ENCODE measurements at regions not wholly inside any gene's neighbourhood (a gene's known extent, or its start where the extent isn't known, plus 50 kb on each side); places are given as distances from the start of the nearest gene placed in this dataset.

- TF ChIP-seq, protein P1, sequence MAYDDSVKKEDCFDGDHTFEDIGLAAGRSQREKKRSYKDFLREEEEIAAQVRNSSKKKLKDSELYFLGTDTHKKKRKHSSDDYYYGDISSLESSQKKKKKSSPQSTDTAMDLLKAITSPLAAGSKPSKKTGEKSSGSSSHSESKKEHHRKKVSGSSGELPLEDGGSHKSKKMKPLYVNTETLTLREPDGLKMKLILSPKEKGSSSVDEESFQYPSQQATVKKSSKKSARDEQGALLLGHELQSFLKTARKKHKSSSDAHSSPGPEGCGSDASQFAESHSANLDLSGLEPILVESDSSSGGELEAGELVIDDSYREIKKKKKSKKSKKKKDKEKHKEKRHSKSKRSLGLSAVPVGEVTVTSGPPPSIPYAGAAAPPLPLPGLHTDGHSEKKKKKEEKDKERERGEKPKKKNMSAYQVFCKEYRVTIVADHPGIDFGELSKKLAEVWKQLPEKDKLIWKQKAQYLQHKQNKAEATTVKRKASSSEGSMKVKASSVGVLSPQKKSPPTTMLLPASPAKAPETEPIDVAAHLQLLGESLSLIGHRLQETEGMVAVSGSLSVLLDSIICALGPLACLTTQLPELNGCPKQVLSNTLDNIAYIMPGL (CRISPR knock-in tag; IDR thresholded peaks at IDR 0.05), result no peak
Observed at GRCh38 chr1:87981386-87981785, 652.7 kb downstream of the LMO4 start (continued).

- ChIA-PET CTCF (interaction anchor here (0.9 to 1.0 kb wide), 2 partner anchors 13 to 79 kb away, joined by 3 to 5 read pairs; no protein-coding TSS in a partner anchor), POLR2A (no interaction called here)
- no peaks in the 10 kb centered on the region for H3K27me3 Mint-ChIP-seq (ENCODE audit: low read depth)
- ATAC-seq (no peak), DNase-seq (ENCODE audit: low spot score) (no peak)
- peaks cover 39% of the 10 kb centered on the region for H3K4me1 Mint-ChIP-seq
- H3K4me3 Mint-ChIP-seq, result no peak overlapping the region
- no peak overlapping the region for H3K27ac Mint-ChIP-seq
- no peaks in the 10 kb centered on the region for H3K36me3 Mint-ChIP-seq
- TF ChIP-seq SP1 (CRISPR knock-in tag; conservative IDR thresholded peaks at IDR 0.05) (no peak), GABPB1 (CRISPR knock-in tag; IDR thresholded peaks at IDR 0.05) (peak; percentile 36; the same call in 1 of the 2 replicates)
- H3K9me3 Mint-ChIP-seq, result no peaks in the 10 kb centered on the region
Observed at GRCh38 chr1:87981810-87982209, 653.1 kb downstream of the LMO4 start.

DNA sequence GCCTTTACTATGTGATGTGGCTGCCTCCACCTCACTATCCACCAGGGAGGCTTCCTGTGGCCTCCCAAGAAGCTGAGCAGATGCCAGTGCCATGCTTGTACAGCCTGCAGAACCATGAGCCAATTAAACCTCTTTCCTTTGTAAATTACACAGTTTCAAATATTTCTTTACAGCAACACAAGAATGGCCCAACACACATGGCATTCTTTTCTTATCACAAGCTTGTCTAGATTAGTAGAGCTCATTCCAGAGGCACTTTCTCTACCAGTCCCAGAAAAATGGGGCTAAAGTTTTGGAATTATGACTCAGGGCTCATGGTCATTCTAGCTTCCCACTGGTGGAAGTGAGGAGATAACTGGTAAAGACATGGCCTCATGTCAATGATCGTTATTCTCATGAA is 655.2 kb downstream of the LMO4 start:
- Mint-ChIP-seq H3K27me3 (ENCODE audit: low read depth) (no peaks in the 10 kb centered on the region), H3K9me3 (no peaks in the 10 kb centered on the region), H3K4me3 (no peak overlapping the region), H3K36me3 (no peaks in the 10 kb centered on the region), H3K27ac (no peak overlapping the region), H3K4me1 (peaks cover 27% of the 10 kb centered on the region)
- ChIA-PET POLR2A (no interaction called here), CTCF (no interaction called here)
- ATAC-seq, result no peak
- TF ChIP-seq ZMAT4 (CRISPR knock-in tag; IDR thresholded peaks at IDR 0.05), result no peak
- no peak for TF ChIP-seq E2F1 (CRISPR knock-in tag; IDR thresholded peaks at IDR 0.05)
- TF ChIP-seq GTF2I (CRISPR knock-in tag; conservative IDR thresholded peaks at IDR 0.05), result no peak
- TF ChIP-seq ZNF232 (CRISPR knock-in tag; IDR thresholded peaks at IDR 0.05), result no peak
- TF ChIP-seq HMGA2 (CRISPR knock-in tag; IDR thresholded peaks at IDR 0.05), result no peak
- no peak for DNase-seq (ENCODE audit: low spot score)

DNA sequence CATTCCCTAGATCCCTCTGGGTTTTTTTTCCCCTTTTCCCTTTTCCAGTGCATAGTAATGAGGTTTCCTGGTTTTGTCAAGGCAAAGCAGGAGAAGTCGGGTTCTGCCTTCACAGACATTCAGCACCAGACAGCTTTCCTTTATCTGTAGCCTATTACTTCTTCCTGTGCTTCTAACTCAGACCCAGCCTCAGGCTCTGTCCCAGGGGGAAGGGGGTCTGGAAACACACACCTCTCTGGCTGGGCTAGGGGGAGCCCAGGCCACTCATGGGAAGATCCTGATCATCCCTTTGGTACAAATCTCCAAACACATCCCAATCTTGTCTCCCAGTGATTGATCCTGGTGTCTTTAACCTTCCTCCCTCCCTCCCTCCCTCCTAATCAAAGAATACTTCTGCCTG is 656.4 kb downstream of the LMO4 start:
- ChIA-PET POLR2A (no interaction called here), CTCF (no interaction called here)
- no peaks in the 10 kb centered on the region for H3K27me3 Mint-ChIP-seq (ENCODE audit: low read depth)
- H3K4me1 Mint-ChIP-seq, result peaks cover 19% of the 10 kb centered on the region
- H3K4me3 Mint-ChIP-seq, result no peak overlapping the region
- no peaks in the 10 kb centered on the region for H3K36me3 Mint-ChIP-seq
- DNase-seq (ENCODE audit: low spot score) (no peak), ATAC-seq (peak; percentile 45; the same call in 1 of the 2 replicates)
- H3K27ac Mint-ChIP-seq, result no peak overlapping the region
- no peaks in the 10 kb centered on the region for H3K9me3 Mint-ChIP-seq
- TF ChIP-seq ZNF138 (CRISPR knock-in tag; conservative IDR thresholded peaks at IDR 0.05) (no peak), ZNF219 (CRISPR knock-in tag; IDR thresholded peaks at IDR 0.05; ENCODE audit: borderline replicate concordance) (no peak), TEAD4 (CRISPR knock-in tag; IDR thresholded peaks at IDR 0.05) (no peak), ZBTB43 (CRISPR knock-in tag; IDR thresholded peaks at IDR 0.05) (no peak), MLX (CRISPR knock-in tag; IDR thresholded peaks at IDR 0.05) (no peak), RELA (CRISPR knock-in tag; IDR thresholded peaks at IDR 0.05; ENCODE audit: borderline replicate concordance) (no peak), NFATC4 (CRISPR knock-in tag; IDR thresholded peaks at IDR 0.05) (no peak), CREM (CRISPR knock-in tag; IDR thresholded peaks at IDR 0.05) (no peak)
- TF ChIP-seq, protein P2, sequence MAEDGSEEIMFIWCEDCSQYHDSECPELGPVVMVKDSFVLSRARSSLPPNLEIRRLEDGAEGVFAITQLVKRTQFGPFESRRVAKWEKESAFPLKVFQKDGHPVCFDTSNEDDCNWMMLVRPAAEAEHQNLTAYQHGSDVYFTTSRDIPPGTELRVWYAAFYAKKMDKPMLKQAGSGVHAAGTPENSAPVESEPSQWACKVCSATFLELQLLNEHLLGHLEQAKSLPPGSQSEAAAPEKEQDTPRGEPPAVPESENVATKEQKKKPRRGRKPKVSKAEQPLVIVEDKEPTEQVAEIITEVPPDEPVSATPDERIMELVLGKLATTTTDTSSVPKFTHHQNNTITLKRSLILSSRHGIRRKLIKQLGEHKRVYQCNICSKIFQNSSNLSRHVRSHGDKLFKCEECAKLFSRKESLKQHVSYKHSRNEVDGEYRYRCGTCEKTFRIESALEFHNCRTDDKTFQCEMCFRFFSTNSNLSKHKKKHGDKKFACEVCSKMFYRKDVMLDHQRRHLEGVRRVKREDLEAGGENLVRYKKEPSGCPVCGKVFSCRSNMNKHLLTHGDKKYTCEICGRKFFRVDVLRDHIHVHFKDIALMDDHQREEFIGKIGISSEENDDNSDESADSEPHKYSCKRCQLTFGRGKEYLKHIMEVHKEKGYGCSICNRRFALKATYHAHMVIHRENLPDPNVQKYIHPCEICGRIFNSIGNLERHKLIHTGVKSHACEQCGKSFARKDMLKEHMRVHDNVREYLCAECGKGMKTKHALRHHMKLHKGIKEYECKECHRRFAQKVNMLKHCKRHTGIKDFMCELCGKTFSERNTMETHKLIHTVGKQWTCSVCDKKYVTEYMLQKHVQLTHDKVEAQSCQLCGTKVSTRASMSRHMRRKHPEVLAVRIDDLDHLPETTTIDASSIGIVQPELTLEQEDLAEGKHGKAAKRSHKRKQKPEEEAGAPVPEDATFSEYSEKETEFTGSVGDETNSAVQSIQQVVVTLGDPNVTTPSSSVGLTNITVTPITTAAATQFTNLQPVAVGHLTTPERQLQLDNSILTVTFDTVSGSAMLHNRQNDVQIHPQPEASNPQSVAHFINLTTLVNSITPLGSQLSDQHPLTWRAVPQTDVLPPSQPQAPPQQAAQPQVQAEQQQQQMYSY (CRISPR knock-in tag; IDR thresholded peaks at IDR 0.05), result no peak
- TF ChIP-seq, protein P3, sequence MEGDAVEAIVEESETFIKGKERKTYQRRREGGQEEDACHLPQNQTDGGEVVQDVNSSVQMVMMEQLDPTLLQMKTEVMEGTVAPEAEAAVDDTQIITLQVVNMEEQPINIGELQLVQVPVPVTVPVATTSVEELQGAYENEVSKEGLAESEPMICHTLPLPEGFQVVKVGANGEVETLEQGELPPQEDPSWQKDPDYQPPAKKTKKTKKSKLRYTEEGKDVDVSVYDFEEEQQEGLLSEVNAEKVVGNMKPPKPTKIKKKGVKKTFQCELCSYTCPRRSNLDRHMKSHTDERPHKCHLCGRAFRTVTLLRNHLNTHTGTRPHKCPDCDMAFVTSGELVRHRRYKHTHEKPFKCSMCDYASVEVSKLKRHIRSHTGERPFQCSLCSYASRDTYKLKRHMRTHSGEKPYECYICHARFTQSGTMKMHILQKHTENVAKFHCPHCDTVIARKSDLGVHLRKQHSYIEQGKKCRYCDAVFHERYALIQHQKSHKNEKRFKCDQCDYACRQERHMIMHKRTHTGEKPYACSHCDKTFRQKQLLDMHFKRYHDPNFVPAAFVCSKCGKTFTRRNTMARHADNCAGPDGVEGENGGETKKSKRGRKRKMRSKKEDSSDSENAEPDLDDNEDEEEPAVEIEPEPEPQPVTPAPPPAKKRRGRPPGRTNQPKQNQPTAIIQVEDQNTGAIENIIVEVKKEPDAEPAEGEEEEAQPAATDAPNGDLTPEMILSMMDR (IDR thresholded peaks at IDR 0.05), result no peak
- TF ChIP-seq, protein P4, sequence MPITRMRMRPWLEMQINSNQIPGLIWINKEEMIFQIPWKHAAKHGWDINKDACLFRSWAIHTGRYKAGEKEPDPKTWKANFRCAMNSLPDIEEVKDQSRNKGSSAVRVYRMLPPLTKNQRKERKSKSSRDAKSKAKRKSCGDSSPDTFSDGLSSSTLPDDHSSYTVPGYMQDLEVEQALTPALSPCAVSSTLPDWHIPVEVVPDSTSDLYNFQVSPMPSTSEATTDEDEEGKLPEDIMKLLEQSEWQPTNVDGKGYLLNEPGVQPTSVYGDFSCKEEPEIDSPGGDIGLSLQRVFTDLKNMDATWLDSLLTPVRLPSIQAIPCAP (CRISPR knock-in tag; IDR thresholded peaks at IDR 0.05), result no peak
- TF ChIP-seq, protein P5, sequence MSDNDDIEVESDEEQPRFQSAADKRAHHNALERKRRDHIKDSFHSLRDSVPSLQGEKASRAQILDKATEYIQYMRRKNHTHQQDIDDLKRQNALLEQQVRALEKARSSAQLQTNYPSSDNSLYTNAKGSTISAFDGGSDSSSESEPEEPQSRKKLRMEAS (CRISPR knock-in tag; IDR thresholded peaks at IDR 0.05), result no peak
